ENCODE measurements at regions not wholly inside any gene's neighbourhood (a gene's known extent, or its start where the extent isn't known, plus 50 kb on each side); places are given as distances from the start of the nearest gene placed in this dataset.

DNA sequence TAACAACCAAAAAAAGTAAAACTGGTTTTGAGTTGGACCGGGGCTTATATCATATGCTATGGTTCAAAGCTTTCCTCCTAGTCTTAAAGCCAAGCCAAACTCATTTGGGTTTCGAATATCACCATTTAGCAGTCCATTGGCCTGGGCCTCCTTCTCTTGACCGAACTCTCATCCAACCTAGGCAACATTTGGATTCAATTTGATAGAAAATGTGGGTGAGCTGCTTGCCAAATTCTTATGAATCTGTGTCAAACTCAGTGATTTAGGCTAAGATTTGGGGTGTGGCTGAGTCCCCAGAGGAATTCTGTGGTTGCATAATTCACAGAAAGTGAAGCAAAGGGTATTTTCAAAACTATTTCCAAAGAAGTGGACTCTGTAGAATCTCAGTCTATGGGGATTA lies 83.7 kb downstream of the BLID start:
- TF ChIP-seq, protein P1, sequence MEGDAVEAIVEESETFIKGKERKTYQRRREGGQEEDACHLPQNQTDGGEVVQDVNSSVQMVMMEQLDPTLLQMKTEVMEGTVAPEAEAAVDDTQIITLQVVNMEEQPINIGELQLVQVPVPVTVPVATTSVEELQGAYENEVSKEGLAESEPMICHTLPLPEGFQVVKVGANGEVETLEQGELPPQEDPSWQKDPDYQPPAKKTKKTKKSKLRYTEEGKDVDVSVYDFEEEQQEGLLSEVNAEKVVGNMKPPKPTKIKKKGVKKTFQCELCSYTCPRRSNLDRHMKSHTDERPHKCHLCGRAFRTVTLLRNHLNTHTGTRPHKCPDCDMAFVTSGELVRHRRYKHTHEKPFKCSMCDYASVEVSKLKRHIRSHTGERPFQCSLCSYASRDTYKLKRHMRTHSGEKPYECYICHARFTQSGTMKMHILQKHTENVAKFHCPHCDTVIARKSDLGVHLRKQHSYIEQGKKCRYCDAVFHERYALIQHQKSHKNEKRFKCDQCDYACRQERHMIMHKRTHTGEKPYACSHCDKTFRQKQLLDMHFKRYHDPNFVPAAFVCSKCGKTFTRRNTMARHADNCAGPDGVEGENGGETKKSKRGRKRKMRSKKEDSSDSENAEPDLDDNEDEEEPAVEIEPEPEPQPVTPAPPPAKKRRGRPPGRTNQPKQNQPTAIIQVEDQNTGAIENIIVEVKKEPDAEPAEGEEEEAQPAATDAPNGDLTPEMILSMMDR (IDR thresholded peaks at IDR 0.05), result no peak
- TF ChIP-seq POLR2A (IDR thresholded peaks at IDR 0.05), result no peak

All from vagina (tissue), 2 donors.